H9 (cell line): ENCODE measurements at regions not wholly inside any gene's neighbourhood (a gene's known extent, or its start where the extent isn't known, plus 50 kb on each side); places are given as distances from the start of the nearest gene placed in this dataset.

Experiments used
- DNase-seq: peaks from one replicate; pipeline ENCODE4 v3.0.0-alpha.2; 2017
- H2AFZ ChIP-seq: one replicate; pipeline ENCODE4 v1.6.1; 2013; ENCODE audit warnings: mild to moderate bottlenecking, low read length, control low read depth, moderate library complexity
- H2AK5ac ChIP-seq: 2 replicates; pipeline ENCODE4 v1.6.1; 2013; ENCODE audit warnings: low read length, control low read depth, mixed read lengths; ENCODE audit not compliant: insufficient read length
- H2BK120ac ChIP-seq: one replicate; pipeline ENCODE4 v1.6.1; 2013; ENCODE audit warnings: low read depth, mild to moderate bottlenecking, low read length, control low read depth, inconsistent platforms; ENCODE audit not compliant: poor library complexity, severe bottlenecking
- H2BK12ac ChIP-seq: 2 replicates; pipeline ENCODE4 v1.6.1; 2013; ENCODE audit warnings: low read length, control low read depth, mixed read lengths, low read depth; ENCODE audit not compliant: insufficient read length
- H2BK15ac ChIP-seq: 2 replicates; pipeline ENCODE4 v1.6.1; 2013; ENCODE audit warnings: low read depth, low read length, control low read depth
- H2BK20ac ChIP-seq: one replicate; pipeline ENCODE4 v1.6.1; 2013; ENCODE audit warnings: low read depth, mild to moderate bottlenecking, low read length, control low read depth, inconsistent platforms; ENCODE audit not compliant: poor library complexity, severe bottlenecking
- H2BK5ac ChIP-seq: 2 replicates; pipeline ENCODE4 v1.6.1; 2013; ENCODE audit warnings: low read length, control low read depth, mixed read lengths; ENCODE audit not compliant: insufficient read length
- H3K14ac ChIP-seq: 2 replicates; pipeline ENCODE4 v1.6.1; 2013; ENCODE audit warnings: low read length, control low read depth; ENCODE audit not compliant: insufficient read depth
- H3K18ac ChIP-seq: 2 replicates; pipeline ENCODE4 v1.6.1; 2013; ENCODE audit warnings: low read depth, mild to moderate bottlenecking, mixed read lengths, low read length, control low read depth; ENCODE audit not compliant: insufficient read length
- H3K23ac ChIP-seq: 2 replicates; pipeline ENCODE4 v1.6.1; 2013; ENCODE audit warnings: low read length, control low read depth, mixed read lengths, low read depth; ENCODE audit not compliant: insufficient read length
- H3K23me2 ChIP-seq: 2 replicates; pipeline ENCODE4 v1.6.1; 2013; ENCODE audit warnings: low read depth, mild to moderate bottlenecking, mixed read lengths, low read length, control low read depth; ENCODE audit not compliant: insufficient read length, poor library complexity, severe bottlenecking
- H3K27ac ChIP-seq: 2 replicates; pipeline ENCODE4 v1.5.1; 2013; ENCODE audit warnings: low read length, control low read depth, mixed read lengths, low read depth; ENCODE audit not compliant: insufficient read length
- H3K27me3 ChIP-seq: 2 replicates; pipeline ENCODE4 v1.6.1; 2013; ENCODE audit warnings: low read length, control low read depth, inconsistent platforms; ENCODE audit not compliant: insufficient read depth
- H3K4ac ChIP-seq: 2 replicates; pipeline ENCODE4 v1.6.1; 2013; ENCODE audit warnings: low read depth, mild to moderate bottlenecking, control low read depth, inconsistent platforms, low read length, moderate library complexity
- H3K4me1 ChIP-seq: 2 replicates; pipeline ENCODE4 v1.6.1; 2013; ENCODE audit warnings: low read length, control low read depth, inconsistent platforms; ENCODE audit not compliant: insufficient read depth
- H3K4me2 ChIP-seq: 2 replicates; pipeline ENCODE4 v1.6.1; 2013; ENCODE audit warnings: low read length, control low read depth, mixed read lengths; ENCODE audit not compliant: insufficient read length, insufficient read depth
- H3K56ac ChIP-seq: 2 replicates; pipeline ENCODE4 v1.6.1; 2013; ENCODE audit warnings: low read depth, mild to moderate bottlenecking, mixed read lengths, low read length, control low read depth; ENCODE audit not compliant: insufficient read length
- H3K79me1 ChIP-seq: 2 replicates; pipeline ENCODE4 v1.6.1; 2013; ENCODE audit warnings: low read depth, mild to moderate bottlenecking, moderate library complexity, low read length, control low read depth, inconsistent platforms; ENCODE audit not compliant: insufficient read depth, poor library complexity, severe bottlenecking
- H3K79me2 ChIP-seq: 2 replicates; pipeline ENCODE4 v1.6.1; 2013; ENCODE audit warnings: low read length, control low read depth, inconsistent platforms; ENCODE audit not compliant: insufficient read depth
- H3K9ac ChIP-seq: 2 replicates; pipeline ENCODE4 v1.6.1; 2013; ENCODE audit warnings: low read length, control low read depth, mixed read lengths; ENCODE audit not compliant: insufficient read length; ENCODE audit errors: extremely low read depth
- H3K9me3 ChIP-seq: one replicate; pipeline ENCODE4 v1.6.1; 2013; ENCODE audit warnings: low read depth, low read length, inconsistent platforms; ENCODE audit not compliant: control insufficient read depth
- H3T11ph ChIP-seq: one replicate; pipeline ENCODE4 v1.6.1; 2013; ENCODE audit warnings: mild to moderate bottlenecking, low read length, control low read depth, inconsistent platforms
- H4K20me1 ChIP-seq: one replicate; pipeline ENCODE4 v1.6.1; 2013; ENCODE audit not compliant: control insufficient read depth, insufficient read length, insufficient read depth
- H4K5ac ChIP-seq: 2 replicates; pipeline ENCODE4 v1.6.1; 2013; ENCODE audit warnings: low read depth, mild to moderate bottlenecking, mixed read lengths, low read length, control low read depth; ENCODE audit not compliant: insufficient read length
- H4K8ac ChIP-seq: replicated peaks from 2 replicates; pipeline ENCODE4 v1.6.1; 2013; ENCODE audit warnings: low read length, control low read depth, mixed read lengths, low read depth; ENCODE audit not compliant: insufficient read length
- H4K91ac ChIP-seq: 2 replicates; pipeline ENCODE4 v1.6.1; 2013; ENCODE audit warnings: low read depth, mild to moderate bottlenecking, moderate library complexity, mixed read lengths, low read length, control low read depth; ENCODE audit not compliant: insufficient read length
- H3K27ac Mint-ChIP-seq, 3 experiments: 2 replicates in 2 of 3; 3 replicates in 1 of 3; pipeline ENCODE4 v1.8.0; 2020 to 2021; ENCODE audit warnings: mixed read lengths in 3 of 3, mild to moderate bottlenecking in 1 of 3, moderate library complexity in 1 of 3
- H3K27me3 Mint-ChIP-seq: 2 replicates; pipeline ENCODE4 v1.8.0; 2021; ENCODE audit warnings: low read depth, mild to moderate bottlenecking, moderate library complexity, mixed read lengths
- H3K36me3 Mint-ChIP-seq, 3 experiments: 2 replicates in 2 of 3; 3 replicates in 1 of 3; pipeline ENCODE4 v1.8.0; 2020 to 2021; ENCODE audit warnings: low read depth in 3 of 3, mixed read lengths in 3 of 3; ENCODE audit not compliant: insufficient read depth in 1 of 3
- H3K4me1 Mint-ChIP-seq, 2 experiments: 2 replicates each; pipeline ENCODE4 v1.8.0; 2020; ENCODE audit warnings: mixed read lengths in 2 of 2
- H3K4me3 Mint-ChIP-seq, 2 experiments: 2 replicates in 1 of 2; 3 replicates in 1 of 2; pipeline ENCODE4 v1.8.0; 2020 to 2021; ENCODE audit warnings: mild to moderate bottlenecking in 2 of 2, mixed read lengths in 2 of 2, moderate library complexity in 1 of 2
- H3K9me3 Mint-ChIP-seq, 2 experiments: 2 replicates in 1 of 2; 3 replicates in 1 of 2; pipeline ENCODE4 v1.8.0; 2020; ENCODE audit warnings: mild to moderate bottlenecking in 2 of 2, mixed read lengths in 2 of 2, moderate library complexity in 1 of 2
- CTCF ChIP-seq: fragments of 200-600 bp; sonication (generic); conservative IDR thresholded peaks from 3 replicates; pipeline ENCODE4 v1.8.0; 2021; ENCODE audit warnings: antibody characterized with exemption, mild to moderate bottlenecking
- WGBS: extraction: QIAGEN DNeasy Blood & Tissue Kit; methylation state at CpG from one replicate; pipeline ENCODE4 v1.1.7; 2013; ENCODE audit warnings: missing lambda C conversion rate, low lambda C conversion rate, mixed read lengths; ENCODE audit not compliant: insufficient read length; ENCODE audit errors: extremely low coverage; 5-methylcytosine and 5-hydroxymethylcytosine counted together

- Histone ChIP-seq H2BK5ac (no peak overlapping the region), H3K4me1 (peaks cover 2% of the 10 kb centered on the region; the same call in 1 of the 2 replicates), H3K18ac (no peak overlapping the region), H3K79me1 (no peaks in the 10 kb centered on the region), H3K14ac (no peak overlapping the region), H3K9ac (no peak overlapping the region), H4K20me1 (no peaks in the 10 kb centered on the region), H2AFZ (no peak overlapping the region), H3K23ac (no peak overlapping the region), H3K27me3 (no peaks in the 10 kb centered on the region), H3K4ac (no peak overlapping the region), H4K91ac (no peak overlapping the region), H2BK120ac (no peak overlapping the region), H3K79me2 (no peaks in the 10 kb centered on the region), H3K23me2 (no peaks in the 10 kb centered on the region), H3K27ac (no peak overlapping the region), H2BK15ac (no peak overlapping the region), H3K9me3 (no peaks in the 10 kb centered on the region), H4K8ac (no peak overlapping the region), H3T11ph (no peak overlapping the region), H2BK20ac (no peak overlapping the region), H3K56ac (no peak overlapping the region), H2BK12ac (no peak overlapping the region), H4K5ac (no peak overlapping the region), H3K4me2 (no peak overlapping the region), H2AK5ac (no peak overlapping the region)
- H3K4me3 Mint-ChIP-seq, result no peak overlapping the region
- H3K27me3 Mint-ChIP-seq, result peaks cover 3% of the 10 kb centered on the region
- peaks cover 35 to 39% of the 10 kb centered on the region in 2 experiments for H3K4me1 Mint-ChIP-seq
- H3K36me3 Mint-ChIP-seq, result peaks cover 3 to 6% (median 6%) of the 10 kb centered on the region in 3 experiments; a peak in 5 of 7 replicates
- H3K27ac Mint-ChIP-seq, result peak overlapping the region in 1 of 3 experiments; percentile 72; a peak in 1 of 7 replicates
- TF ChIP-seq CTCF, result no peak
- no CpG with 5 or more reads among the region's 6 CpGs for WGBS
- no peak for DNase-seq
- H3K9me3 Mint-ChIP-seq, result peaks cover 8 to 20% of the 10 kb centered on the region in 2 experiments
Measured at GRCh38 chr2:100643906-100644501, 81.2 kb downstream of the PDCL3 start.
